ENCODE measurements at regions not wholly inside any gene's neighbourhood (a gene's known extent, or its start where the extent isn't known, plus 50 kb on each side); places are given as distances from the start of the nearest gene placed in this dataset.

DNA sequence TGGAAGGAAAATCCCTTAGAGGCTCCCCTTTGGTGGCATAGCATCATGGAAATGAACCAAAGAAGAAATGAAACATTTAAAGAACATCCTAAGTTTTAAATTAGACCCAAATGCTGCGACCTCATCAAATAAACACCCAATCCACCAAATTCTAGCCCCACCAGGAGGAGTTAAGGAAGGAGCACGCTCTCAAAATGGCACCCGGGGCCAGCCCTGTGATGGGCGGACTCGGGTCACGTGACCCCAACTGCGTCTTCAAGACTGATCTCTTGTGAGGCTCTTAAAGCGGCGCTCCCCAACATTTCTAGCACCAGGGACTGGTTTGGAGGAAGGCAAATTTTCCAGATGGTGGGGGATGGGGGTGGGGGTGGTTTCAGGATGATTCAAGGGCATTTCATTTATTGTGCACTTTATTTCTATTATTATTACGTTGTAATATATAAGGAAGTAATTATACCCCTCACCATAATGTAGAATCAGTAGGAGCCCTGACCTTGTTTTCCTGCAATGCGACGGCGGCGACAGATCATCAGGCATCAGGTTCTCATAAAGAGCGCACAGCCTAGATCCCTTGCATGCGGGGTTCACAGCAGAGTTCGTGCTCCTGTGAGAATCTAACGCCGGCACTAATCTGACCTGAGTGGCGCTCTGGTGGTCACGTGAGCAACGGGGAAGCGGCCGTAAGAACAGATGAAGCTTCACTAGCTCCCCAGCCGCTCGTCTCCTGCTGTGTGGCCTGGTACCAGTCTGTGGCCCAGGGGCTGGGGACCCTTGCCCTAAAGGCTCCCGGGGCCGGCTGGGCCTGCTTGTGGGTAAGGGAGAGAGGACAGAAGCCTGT lies 55.3 kb upstream of the SLC22A11 start:
- Histone ChIP-seq H3K9me3 (ENCODE audit: control insufficient read depth, low read depth, low read length) (peaks cover 11% of the 10 kb centered on the region), H3K4me3 (ENCODE audit: low read length) (no peak overlapping the region), H3K27me3 (ENCODE audit: control insufficient read depth, insufficient read depth, low read length) (no peaks in the 10 kb centered on the region), H3K36me3 (ENCODE audit: control insufficient read depth, insufficient read depth, low read length) (no peaks in the 10 kb centered on the region), H3K27ac (ENCODE audit: low read length) (no peak overlapping the region), H3K4me1 (ENCODE audit: control insufficient read depth, insufficient read depth, low read length) (peaks cover 22% of the 10 kb centered on the region)
- DNase-seq: no peak
- no CpG with 5 or more reads among the region's 28 CpGs for WGBS (ENCODE audit: insufficient coverage, low lambda C conversion rate)

DNA sequence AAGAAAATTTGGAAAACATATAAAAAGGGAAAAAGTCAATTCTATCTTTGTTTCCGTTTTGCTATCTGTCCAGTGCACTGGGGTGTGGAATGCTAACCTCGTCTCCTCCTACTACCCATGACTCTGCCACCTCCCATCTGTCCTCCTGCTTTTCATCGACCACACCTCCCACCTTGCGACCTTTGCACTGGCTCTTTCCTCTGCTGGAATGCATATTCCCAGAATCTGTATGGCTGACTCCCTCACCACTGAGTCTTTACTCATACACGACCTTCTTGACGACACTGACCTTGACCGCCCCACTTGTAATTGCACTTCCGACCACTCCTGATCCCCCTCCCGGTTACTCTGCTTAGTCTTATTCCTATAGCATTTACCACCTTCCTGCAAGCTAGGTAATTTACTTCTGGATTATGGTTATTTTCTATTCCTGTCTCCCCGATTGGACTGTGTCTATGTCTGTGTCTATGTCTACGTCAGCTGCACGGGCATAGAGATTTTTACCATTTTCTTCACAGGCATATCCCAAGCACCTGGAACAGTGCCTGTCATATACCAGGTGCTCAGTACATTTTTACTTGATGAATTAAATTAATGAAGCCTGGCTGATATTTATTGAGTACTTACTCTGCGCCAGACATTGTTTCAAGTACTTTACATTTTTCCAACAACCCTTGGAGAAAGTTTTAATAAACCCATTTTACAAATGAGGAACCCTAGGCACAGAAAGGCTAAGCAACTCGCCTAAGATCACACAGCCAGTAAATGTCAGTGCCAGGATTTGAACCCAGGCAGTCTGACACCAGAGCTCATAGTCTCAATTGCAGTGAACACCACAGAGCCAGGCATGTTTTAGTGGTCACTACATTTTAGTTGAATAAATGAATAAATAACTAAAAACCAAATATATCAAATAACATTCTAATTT lies 54.0 kb upstream of the SLC22A11 start:
- 39% methylated on average over 3 of the region's 14 CpGs for WGBS (ENCODE audit: insufficient coverage, low lambda C conversion rate)
- H3K27ac ChIP-seq (ENCODE audit: low read length): peak overlapping the region; percentile 69
- peaks cover 15% of the 10 kb centered on the region for H3K9me3 ChIP-seq (ENCODE audit: control insufficient read depth, low read depth, low read length)
- peaks cover 5% of the 10 kb centered on the region for H3K27me3 ChIP-seq (ENCODE audit: control insufficient read depth, insufficient read depth, low read length)
- peaks cover 22% of the 10 kb centered on the region for H3K4me1 ChIP-seq (ENCODE audit: control insufficient read depth, insufficient read depth, low read length)
- no peaks in the 10 kb centered on the region for H3K36me3 ChIP-seq (ENCODE audit: control insufficient read depth, insufficient read depth, low read length)
- peak; percentile 85 to 96 for DNase-seq
- H3K4me3 ChIP-seq (ENCODE audit: low read length): no peak overlapping the region

DNA sequence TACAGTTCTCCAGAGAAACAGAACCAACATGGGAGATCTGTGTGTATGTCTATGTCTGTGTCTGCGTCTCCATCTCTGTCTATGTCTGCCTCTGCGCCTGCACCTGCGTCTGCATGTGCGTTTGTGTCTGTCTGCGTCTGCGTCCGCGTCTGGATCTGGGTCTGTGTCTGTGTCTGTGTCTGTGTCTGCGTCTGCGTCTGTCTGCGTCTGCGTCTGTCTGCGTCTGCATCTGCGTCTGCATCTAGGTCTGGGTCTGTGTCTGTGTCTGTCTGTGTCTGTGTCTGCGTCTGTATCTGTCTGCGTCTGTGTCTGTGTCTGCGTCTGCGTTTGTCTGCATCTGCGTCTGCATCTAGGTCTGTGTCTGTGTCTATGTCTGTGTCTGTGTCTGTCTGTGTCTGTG lies 53.1 kb upstream of the SLC22A11 start:
- no CpG with 5 or more reads among the region's 19 CpGs for WGBS (ENCODE audit: insufficient coverage, low lambda C conversion rate)
- no peaks in the 10 kb centered on the region for H3K36me3 ChIP-seq (ENCODE audit: control insufficient read depth, insufficient read depth, low read length)
- H3K9me3 ChIP-seq (ENCODE audit: control insufficient read depth, low read depth, low read length): peaks cover 15% of the 10 kb centered on the region
- DNase-seq: peak in 1 of 2 donors; percentile 7
- H3K4me1 ChIP-seq (ENCODE audit: control insufficient read depth, insufficient read depth, low read length): peaks cover 22% of the 10 kb centered on the region
- no peak overlapping the region for H3K4me3 ChIP-seq (ENCODE audit: low read length)
- peaks cover 5% of the 10 kb centered on the region for H3K27me3 ChIP-seq (ENCODE audit: control insufficient read depth, insufficient read depth, low read length)
- H3K27ac ChIP-seq (ENCODE audit: low read length): peak overlapping the region; percentile 41

DNA sequence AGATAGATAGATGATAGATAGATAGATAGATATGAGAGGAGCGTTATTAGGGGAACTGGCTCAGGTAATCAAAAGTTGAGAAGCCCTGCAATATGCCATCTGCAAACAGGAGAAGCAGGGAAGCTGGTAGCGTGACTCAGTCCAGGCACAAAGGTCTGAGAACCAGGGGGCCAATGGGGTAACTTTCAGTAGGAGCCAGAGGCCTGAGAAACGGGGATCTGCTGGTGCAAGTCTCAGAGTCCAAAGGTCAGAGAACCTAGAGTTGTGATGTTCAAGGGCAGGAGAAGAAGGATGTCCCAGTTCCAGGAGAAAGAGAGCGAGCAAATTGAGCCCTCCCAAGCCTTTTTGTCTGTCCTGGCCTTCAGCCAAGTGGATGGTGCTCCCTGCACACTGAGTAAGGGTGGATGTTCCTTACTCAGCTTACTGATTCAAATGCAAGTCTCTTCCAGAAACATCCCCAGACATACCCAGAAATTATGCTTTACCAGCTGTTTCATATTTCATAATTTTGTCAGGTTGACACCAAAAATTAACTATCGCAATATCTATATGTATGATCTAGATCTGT lies 52.5 kb upstream of the SLC22A11 start:
- no peak overlapping the region for H3K4me3 ChIP-seq (ENCODE audit: low read length)
- no CpG with 5 or more reads among the region's 5 CpGs for WGBS (ENCODE audit: insufficient coverage, low lambda C conversion rate)
- peak; percentile 76 to 83 for DNase-seq

DNA sequence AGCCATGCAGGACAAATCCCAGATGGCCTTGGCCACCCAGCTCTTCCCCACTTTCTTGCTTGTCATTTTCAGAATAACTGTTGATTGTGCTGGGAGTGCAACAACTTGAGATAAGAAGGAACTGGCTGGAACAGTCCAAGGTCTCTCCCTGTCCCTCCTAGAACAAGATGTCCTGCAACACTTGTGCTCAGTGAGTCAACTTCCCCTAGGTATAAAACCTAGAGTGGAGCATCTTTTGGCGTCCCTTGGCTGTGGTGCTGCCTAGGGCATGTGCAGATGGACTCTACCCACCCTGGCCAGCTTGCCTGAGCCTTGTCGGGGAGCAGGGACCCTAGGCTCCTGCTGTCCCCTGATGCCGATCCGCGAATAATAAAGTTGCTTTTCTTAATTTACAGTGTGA lies 50.7 kb upstream of the SLC22A11 start:
- no CpG with 5 or more reads among the region's 5 CpGs for WGBS (ENCODE audit: insufficient coverage, low lambda C conversion rate)
- no peak overlapping the region for H3K27ac ChIP-seq (ENCODE audit: low read length)

More for the DNA sequence above, 52.5 kb upstream of the SLC22A11 start:
- peaks cover 15% of the 10 kb centered on the region for H3K9me3 ChIP-seq (ENCODE audit: control insufficient read depth, low read depth, low read length)
- peaks cover 9% of the 10 kb centered on the region for H3K27me3 ChIP-seq (ENCODE audit: control insufficient read depth, insufficient read depth, low read length)
- no peaks in the 10 kb centered on the region for H3K36me3 ChIP-seq (ENCODE audit: control insufficient read depth, insufficient read depth, low read length)
- H3K27ac ChIP-seq (ENCODE audit: low read length): peak overlapping the region; percentile 41
- H3K4me1 ChIP-seq (ENCODE audit: control insufficient read depth, insufficient read depth, low read length): peaks cover 22% of the 10 kb centered on the region

More for the DNA sequence above, 50.7 kb upstream of the SLC22A11 start:
- H3K36me3 ChIP-seq (ENCODE audit: control insufficient read depth, insufficient read depth, low read length): no peaks in the 10 kb centered on the region
- H3K4me3 ChIP-seq (ENCODE audit: low read length): no peak overlapping the region
- H3K27me3 ChIP-seq (ENCODE audit: control insufficient read depth, insufficient read depth, low read length): peaks cover 11% of the 10 kb centered on the region
- H3K9me3 ChIP-seq (ENCODE audit: control insufficient read depth, low read depth, low read length): peaks cover 15% of the 10 kb centered on the region
- H3K4me1 ChIP-seq (ENCODE audit: control insufficient read depth, insufficient read depth, low read length): peaks cover 22% of the 10 kb centered on the region
- DNase-seq: no peak
